Stimulated activated CD8-positive, alpha-beta memory T cell treated with anti-CD3 and anti-CD28 coated beads, Interleukin-2, amount 100 ng/mL, for 1 hour (primary cell): ENCODE measurements at regions not wholly inside any gene's neighbourhood (a gene's known extent, or its start where the extent isn't known, plus 50 kb on each side); places are given as distances from the start of the nearest gene placed in this dataset.

Experiments used
- DNase-seq, 2 donors: peaks; one replicate each; pipeline ENCODE4 v3.0.0-alpha.2; 2020; ENCODE audit warnings: low read depth in 2 of 2

DNA sequence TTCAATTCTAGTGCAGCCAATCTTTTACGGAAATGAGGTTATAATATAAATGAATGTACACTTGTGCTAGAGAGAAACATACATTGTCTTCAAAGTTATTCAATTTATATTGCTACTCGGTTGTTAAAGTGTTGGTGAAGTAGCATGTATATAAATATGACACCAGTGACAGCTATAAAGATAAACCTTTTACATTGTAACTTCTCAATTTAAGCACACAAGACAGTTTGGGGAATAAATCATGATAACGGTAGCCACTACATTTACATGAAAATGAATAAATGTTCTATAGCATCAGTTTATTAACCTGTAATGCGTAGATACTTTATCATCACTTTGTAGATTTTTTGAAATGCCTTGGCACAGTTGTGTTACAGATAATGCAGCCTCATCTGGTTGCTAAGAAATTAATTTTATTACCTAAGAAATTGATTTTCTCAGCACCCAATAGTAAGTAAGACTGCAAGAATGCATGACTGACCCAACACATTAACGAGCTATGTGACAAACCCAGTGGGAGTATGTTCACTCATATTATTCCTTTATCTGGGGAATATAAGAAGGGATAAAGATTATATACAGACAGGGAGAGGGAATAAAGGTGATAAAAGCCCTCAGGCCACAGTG is 283.9 kb upstream of the NPVF start:
- no peak for DNase-seq

DNA sequence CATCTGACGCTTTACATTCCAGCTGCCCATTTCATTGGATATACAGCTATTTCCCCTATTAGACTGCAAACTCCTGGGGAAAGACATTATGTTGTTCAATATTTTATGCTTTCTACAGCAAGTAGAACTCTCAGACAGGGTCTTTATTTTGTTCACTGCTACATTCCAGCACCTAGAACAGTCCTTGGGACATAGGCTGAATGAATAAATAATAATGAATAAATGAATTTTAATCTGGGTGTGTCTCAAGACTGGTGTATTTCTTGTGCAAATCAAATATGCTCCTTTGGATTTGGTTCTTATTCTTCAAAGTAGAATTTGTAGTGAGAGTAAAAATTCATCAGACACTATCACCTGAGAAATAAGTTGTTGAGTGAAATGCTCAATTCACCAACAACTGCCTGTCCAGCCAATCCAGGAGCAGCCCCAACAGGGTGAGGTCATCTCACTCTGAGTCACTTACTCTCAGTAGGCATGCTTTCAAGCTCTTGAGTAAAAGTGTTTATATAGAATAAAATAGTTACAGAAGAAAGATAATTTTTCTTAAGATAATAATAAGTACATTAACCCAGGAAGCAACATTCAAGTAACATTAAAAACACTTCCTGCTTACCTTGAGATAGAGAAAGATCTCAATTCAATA is 287.5 kb upstream of the NPVF start:
- DNase-seq: no peak

DNA sequence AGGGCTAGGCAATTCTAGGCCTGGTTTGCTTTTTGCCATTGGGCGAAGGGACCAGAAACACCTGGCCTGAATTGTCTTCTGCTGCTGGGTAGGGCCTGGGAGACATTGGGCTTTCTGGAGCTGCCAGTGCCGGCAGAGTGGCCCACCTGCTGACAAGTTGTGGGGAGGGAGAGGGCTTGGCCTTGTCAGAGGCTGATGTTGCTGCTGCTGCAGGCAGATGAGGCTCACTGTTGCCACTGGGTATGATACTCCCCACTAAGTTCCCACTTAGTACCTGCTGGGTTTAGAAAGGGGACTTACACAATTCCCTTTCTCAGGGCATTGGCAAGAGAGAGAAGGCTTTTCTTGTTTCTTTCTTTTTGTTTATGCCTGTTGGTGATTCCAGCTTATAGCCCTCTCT is 289.6 kb upstream of the NPVF start:
- no peak for DNase-seq

DNA sequence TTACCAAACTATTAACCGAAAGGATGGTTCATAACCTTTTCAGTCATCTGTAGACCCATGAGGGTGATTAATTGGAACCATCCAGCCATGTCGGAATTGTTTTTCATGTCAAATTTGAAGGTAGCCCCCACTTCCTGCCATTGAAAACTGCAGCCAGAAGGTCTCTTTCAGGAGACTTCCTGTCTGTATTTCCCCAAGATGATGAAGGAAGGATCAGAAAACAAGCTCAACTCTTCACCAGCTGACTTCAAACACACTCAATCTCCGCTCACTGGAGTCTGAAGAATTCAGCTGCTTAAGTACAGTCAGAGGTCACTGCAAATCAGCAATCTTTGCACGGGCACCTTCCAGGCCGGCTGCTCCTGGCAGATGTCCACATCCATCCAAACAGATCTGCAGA is 291.7 kb upstream of the NPVF start:
- no peak for DNase-seq

DNA sequence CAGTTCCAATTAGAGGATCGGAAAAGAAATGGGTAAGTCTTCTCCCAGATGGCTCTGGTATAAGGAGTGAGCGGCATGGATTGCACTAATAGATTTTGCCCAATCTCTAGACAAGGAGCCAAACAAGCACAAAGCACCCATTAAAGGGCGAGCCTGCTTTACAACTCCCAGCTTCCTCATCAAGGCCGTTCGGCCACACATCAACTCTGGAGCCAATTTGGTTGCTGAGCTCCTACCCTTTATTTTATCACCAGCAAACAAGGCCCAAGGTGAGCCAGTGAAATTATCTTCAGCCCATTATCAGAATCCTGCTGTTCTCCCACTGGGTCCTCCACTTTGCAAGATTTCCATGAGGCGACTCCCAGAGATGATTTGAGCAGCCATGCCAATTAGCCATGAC is 292.2 kb upstream of the NPVF start:
- DNase-seq: no peak

DNA sequence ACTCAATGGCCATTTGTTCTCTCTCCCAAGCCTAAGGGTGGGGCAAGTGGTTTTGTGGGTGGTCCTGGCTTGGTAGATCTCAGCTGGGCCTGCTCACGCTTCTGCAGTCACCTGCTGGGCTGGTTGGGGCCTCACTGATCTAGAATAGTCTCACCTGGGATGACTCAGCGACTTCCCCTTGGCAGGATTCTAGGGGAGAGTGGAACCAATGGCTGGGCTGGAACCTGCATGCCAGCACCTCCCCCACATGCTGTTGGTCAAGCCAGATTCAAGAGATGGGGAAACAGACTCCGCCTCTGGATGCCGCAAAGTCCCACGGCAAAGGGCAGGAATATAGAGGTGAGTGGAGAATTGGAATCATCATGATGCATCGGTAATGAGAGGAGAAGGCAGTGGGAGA is 292.9 kb upstream of the NPVF start:
- DNase-seq: no peak

GRCh38 chr7:25522727-25523126 is 294.4 kb upstream of the NPVF start:
- DNase-seq: no peak

DNA sequence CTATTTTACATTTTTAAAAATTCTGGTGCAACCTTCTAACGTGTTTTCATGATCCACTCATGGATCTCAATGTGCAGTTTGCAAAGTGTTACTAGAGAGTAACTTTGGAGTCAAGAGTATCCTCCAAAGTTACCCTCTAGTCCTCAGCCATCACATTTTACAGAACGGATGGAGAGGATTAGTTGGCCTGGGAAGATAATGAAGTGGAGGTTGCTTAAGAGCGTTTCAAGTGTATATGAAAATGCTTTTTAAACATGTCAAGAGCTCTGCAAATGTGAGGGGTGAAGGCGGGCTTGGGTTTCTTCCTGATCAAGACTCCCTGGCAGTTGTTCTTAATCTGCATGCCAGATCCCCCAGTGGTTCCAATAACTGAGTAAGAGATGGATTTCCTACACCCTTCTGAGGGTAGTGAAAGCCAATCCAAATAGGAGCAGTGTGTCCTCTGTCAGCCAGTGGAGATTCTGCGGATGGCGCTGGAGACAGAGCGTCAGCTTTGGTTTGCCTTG is 299.4 kb upstream of the NPVF start:
- DNase-seq: no peak

- no peak for DNase-seq
Observed at GRCh38 chr7:25529320-25529719, 301.0 kb upstream of the NPVF start.

GRCh38 chr7:25536851-25537250 is 308.6 kb upstream of the NPVF start:
- DNase-seq: no peak

- no peak for DNase-seq
Observed at GRCh38 chr7:25537662-25538375, 309.5 kb upstream of the NPVF start.

DNA sequence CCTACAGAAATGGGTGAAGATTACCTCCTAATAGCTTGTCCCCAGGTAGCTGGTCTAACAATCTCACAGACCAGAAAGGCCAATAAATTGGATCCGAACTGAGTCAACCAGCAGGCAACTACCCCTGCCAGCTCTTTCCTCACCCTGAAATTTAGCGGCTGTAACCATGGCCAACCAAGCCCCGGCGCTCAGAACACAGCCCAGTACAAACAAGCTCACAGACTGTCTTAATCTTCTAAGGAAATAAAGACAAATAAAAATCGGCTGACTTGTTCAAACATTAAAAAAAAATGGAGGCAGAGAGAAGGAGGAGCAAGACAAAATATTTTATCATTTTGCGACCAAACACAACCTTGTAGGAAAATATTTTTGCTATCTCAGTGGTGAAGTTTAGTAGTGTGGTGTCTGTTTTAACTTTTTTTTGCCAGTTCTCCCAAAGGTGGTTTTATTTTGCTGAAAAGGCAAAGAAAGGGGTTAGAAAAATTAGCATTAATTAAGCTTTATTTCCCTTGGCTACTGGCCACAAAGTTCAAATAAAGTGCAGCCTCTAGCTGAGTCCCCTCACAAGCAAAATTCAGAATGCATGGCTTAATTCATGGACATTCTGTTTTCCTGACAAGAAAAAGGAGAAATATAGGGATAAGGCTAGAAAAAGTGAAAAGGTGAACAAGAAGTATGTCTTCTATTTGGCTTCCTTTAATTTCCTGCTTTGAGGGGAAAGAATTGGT is 313.0 kb upstream of the NPVF start:
- no peak for DNase-seq

- no peak for DNase-seq
Observed at GRCh38 chr7:25541877-25542276, 313.6 kb upstream of the NPVF start.

DNA sequence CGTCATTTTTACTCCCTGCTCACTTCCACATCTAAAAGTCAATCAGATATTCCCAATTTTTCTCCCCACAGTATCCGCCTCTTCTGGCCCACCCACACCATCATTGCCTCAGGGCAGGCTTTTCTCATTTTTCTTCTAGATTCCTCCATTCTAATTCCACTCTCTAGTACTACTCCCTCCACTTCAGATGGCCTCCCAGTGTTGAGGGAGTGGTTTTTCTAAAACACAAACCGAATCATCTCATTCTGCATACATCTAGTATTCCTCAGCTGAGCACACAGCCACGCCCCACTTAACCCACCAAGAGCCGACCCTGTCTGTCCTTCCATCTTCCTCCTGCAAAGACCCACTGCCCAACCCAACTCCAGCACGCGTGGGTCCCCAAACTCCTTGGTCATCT is 314.9 kb upstream of the NPVF start:
- DNase-seq: no peak

DNA sequence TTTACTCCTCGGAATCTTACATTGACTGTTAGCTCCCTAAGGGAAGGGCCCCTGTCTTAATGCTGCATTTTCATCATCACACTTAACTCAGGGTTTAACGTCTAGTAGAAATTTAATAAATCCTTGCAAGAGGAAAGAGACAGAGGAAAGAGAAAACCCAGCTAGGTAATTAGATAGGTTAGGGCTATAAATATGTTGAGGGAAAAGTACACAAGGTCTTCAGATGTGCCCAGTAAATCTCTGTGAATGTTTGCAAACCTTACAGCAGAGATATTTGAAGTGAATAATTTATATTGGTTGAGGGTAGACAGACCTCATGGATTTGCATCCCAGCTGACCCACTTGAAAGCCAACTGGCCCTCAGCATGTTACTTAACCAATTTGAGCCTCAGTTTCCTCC is 315.5 kb upstream of the NPVF start:
- DNase-seq: no peak

GRCh38 chr7:25544254-25544653 is 316.0 kb upstream of the NPVF start:
- DNase-seq: no peak

GRCh38 chr7:25545124-25546008 is 317.1 kb upstream of the NPVF start:
- DNase-seq: no peak

DNA sequence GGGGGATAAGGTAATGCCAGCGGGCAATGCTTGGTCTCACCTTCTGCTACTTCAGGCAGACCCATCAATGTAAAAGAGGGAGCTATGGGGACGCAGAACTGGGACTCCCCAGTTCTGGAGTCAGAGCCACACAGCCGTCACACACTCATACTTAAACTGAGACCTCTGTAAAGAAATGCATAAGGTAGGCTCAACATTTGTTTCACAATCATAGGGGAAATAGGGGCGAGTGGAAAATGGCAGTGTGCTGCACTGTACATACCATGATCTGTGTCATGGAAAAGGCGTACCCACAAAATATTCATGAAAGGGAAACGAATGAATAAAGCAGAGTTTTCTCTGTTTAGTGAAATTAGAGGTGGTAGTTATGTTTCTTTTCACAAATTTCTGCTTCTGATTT is 318.0 kb upstream of the NPVF start:
- DNase-seq: no peak

DNA sequence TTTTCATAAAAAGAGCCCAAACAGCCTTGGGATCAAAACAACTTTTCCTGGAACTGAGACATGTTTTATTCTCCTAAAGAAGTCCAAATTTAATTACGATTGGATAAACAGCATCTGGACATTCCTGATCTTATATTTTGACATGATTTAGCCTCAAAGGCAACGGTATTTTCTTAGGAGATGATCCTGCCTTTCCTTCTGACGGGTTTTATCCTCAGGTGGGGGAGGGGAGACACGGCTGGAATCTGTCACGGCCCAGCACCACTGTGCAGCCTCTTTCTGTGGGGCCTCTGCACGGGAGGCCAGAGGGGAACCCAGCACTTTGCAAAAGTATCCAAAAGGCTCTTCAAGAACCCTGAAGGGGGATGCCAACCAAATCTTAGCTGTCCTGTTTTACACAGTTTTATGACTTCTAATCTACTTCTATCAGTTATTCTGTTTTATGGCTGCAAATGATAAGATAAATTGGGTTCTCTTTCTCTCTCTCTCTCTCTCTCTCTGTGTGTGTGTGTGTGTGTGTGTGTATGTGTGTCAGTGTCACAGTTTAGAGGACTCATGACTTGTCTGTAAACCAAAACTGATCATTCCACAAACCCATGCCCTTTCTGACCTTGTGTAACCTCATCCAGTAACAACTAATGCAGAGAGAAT is 321.1 kb upstream of the NPVF start:
- DNase-seq: no peak

GRCh38 chr7:25550149-25550548 is 321.9 kb upstream of the NPVF start:
- DNase-seq: no peak

- DNase-seq: no peak
Observed at GRCh38 chr7:25552998-25553397, 324.7 kb upstream of the NPVF start.
